Right lobe of liver (tissue), 4 donors: ENCODE measurements at regions not wholly inside any gene's neighbourhood (a gene's known extent, or its start where the extent isn't known, plus 50 kb on each side); places are given as distances from the start of the nearest gene placed in this dataset.

ENCODE experiments used
- POLR2A ChIP-seq: fragments of 450-650 bp; IDR thresholded peaks from one replicate; pipeline ENCODE4 v1.6.1; 2017; ENCODE audit warnings: antibody characterized with exemption, mild to moderate bottlenecking
- TF ChIP-seq, protein P1 (sequence below), 4 donors: fragments of 200-600 bp in 3 of 4; fragments of 450-650 bp in 1 of 4; IDR thresholded peaks; one replicate each; pipeline versions ENCODE4 v1.5.1 to v1.8.0; 2016 to 2022; ENCODE audit warnings: antibody characterized with exemption in 4 of 4, mild to moderate bottlenecking in 2 of 4
- donor health status: DM: no; HTN: no; CAD: no.
- donor health status: DM: no; HTN: no; CAD: no.
- donor health status: DM: no; HTN: yes; CAD: no.

DNA sequence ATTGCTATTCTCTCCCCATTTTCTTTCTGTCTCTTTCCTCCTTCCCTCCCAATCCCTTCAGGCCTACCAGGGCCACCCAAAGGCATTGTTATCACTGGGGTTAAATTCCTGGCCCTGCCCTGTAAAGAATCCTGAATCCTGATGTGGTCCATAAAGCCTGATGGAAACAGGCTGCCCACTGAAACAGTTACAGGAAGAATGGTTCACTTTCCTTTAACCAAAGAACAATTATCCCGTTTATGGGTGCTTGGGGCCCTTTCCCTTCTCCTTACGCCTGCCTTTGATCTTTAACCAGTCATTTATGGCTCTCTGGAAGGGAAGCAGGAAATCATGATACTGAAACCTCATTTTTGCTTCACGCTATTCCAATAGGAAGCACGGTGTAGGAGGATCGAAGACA, 273.1 kb upstream of the NEBL start:
- TF ChIP-seq POLR2A = no peak
- TF ChIP-seq, protein P1, sequence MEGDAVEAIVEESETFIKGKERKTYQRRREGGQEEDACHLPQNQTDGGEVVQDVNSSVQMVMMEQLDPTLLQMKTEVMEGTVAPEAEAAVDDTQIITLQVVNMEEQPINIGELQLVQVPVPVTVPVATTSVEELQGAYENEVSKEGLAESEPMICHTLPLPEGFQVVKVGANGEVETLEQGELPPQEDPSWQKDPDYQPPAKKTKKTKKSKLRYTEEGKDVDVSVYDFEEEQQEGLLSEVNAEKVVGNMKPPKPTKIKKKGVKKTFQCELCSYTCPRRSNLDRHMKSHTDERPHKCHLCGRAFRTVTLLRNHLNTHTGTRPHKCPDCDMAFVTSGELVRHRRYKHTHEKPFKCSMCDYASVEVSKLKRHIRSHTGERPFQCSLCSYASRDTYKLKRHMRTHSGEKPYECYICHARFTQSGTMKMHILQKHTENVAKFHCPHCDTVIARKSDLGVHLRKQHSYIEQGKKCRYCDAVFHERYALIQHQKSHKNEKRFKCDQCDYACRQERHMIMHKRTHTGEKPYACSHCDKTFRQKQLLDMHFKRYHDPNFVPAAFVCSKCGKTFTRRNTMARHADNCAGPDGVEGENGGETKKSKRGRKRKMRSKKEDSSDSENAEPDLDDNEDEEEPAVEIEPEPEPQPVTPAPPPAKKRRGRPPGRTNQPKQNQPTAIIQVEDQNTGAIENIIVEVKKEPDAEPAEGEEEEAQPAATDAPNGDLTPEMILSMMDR (IDR thresholded peaks at IDR 0.05) = no peak
